ENCODE measurements at regions not wholly inside any gene's neighbourhood (a gene's known extent, or its start where the extent isn't known, plus 50 kb on each side); places are given as distances from the start of the nearest gene placed in this dataset.

- intact Hi-C loops (cut with micrococcal nuclease; ENCODE audit: unreplicated experiment): no loop called here
- no peaks in the 10 kb centered on the region for H3K4me1 ChIP-seq (replicated peaks; ENCODE audit: insufficient read depth)
- H3K27me3 ChIP-seq (ENCODE audit: insufficient read depth, low read depth): peaks cover 60% of the 10 kb centered on the region
- H3F3A ChIP-seq (ENCODE audit: insufficient read depth, low read depth): no peaks in the 10 kb centered on the region
- POLR2A ChIA-PET (ENCODE audit: unreplicated experiment): no interaction called here
- no peaks in the 10 kb centered on the region for H3K9me2 ChIP-seq (ENCODE audit: insufficient read depth)
- no TSS peak for BruUV-seq (replicated peaks)
- CTCF ChIA-PET: no interaction called here
- H3K27ac ChIP-seq: no peak overlapping the region
- H3K79me2 ChIP-seq (ENCODE audit: low read depth): no peaks in the 10 kb centered on the region
- no peaks in the 10 kb centered on the region for H3K9me3 ChIP-seq (ENCODE audit: insufficient read depth, low read depth)
- no peak overlapping the region for H3K4me2 ChIP-seq
- TF ChIP-seq EZH2 (IDR thresholded peaks at IDR 0.05; ENCODE audit: low read depth) (no peak), CTCF (conservative IDR thresholded peaks at IDR 0.05) (no peak)
- no peak overlapping the region for H2AFZ ChIP-seq
- no peak overlapping the region for H3K4me3 ChIP-seq
- H4K20me1 ChIP-seq (ENCODE audit: insufficient read depth): no peaks in the 10 kb centered on the region
- DNase-seq: peak in 1 of 2 experiments; percentile 17
- no peaks in the 10 kb centered on the region for H3K36me3 ChIP-seq (ENCODE audit: low read depth)
Measured at GRCh38 chr2:126437016-126437415, 218.9 kb upstream of the GYPC start.

GRCh38 chr2:126444512-126444911 is 211.4 kb upstream of the GYPC start:
- intact Hi-C loops (cut with micrococcal nuclease; ENCODE audit: unreplicated experiment): no loop called here
- H3K79me2 ChIP-seq (ENCODE audit: low read depth): no peaks in the 10 kb centered on the region
- DNase-seq: no peak
- no peaks in the 10 kb centered on the region for H3K9me2 ChIP-seq (ENCODE audit: insufficient read depth)
- no peak overlapping the region for H3K4me3 ChIP-seq
- H3K27ac ChIP-seq: no peak overlapping the region
- no peak overlapping the region for H3K4me2 ChIP-seq
- peaks cover 41% of the 10 kb centered on the region for H3K27me3 ChIP-seq (ENCODE audit: insufficient read depth, low read depth)
- POLR2A ChIA-PET (ENCODE audit: unreplicated experiment): no interaction called here
- H3K4me1 ChIP-seq (replicated peaks; ENCODE audit: insufficient read depth): no peaks in the 10 kb centered on the region
- CTCF ChIA-PET: no interaction called here
- no peaks in the 10 kb centered on the region for H3K9me3 ChIP-seq (ENCODE audit: insufficient read depth, low read depth)
- no peak overlapping the region for H2AFZ ChIP-seq
- no peaks in the 10 kb centered on the region for H3K36me3 ChIP-seq (ENCODE audit: low read depth)
- no peak for TF ChIP-seq CTCF (conservative IDR thresholded peaks at IDR 0.05)
- TF ChIP-seq EZH2 (IDR thresholded peaks at IDR 0.05; ENCODE audit: low read depth): no peak
- H3F3A ChIP-seq (ENCODE audit: insufficient read depth, low read depth): no peaks in the 10 kb centered on the region
- BruUV-seq (replicated peaks): no TSS peak
- H4K20me1 ChIP-seq (ENCODE audit: insufficient read depth): no peaks in the 10 kb centered on the region

GRCh38 chr2:126446106-126446695 is 209.8 kb upstream of the GYPC start:
- no peaks in the 10 kb centered on the region for H4K20me1 ChIP-seq (ENCODE audit: insufficient read depth)
- no TSS peak for BruUV-seq (replicated peaks)
- no peak overlapping the region for H3K4me2 ChIP-seq
- no peaks in the 10 kb centered on the region for H3K36me3 ChIP-seq (ENCODE audit: low read depth)
- H3K27me3 ChIP-seq (ENCODE audit: insufficient read depth, low read depth): peaks cover 36% of the 10 kb centered on the region
- H3K9me2 ChIP-seq (ENCODE audit: insufficient read depth): no peaks in the 10 kb centered on the region
- H2AFZ ChIP-seq: no peak overlapping the region
- H3K4me1 ChIP-seq (replicated peaks; ENCODE audit: insufficient read depth): no peaks in the 10 kb centered on the region
- intact Hi-C loops (cut with micrococcal nuclease; ENCODE audit: unreplicated experiment): no loop called here
- CTCF ChIA-PET: no interaction called here
- H3K79me2 ChIP-seq (ENCODE audit: low read depth): no peaks in the 10 kb centered on the region
- H3K27ac ChIP-seq: no peak overlapping the region
- no peak for TF ChIP-seq EZH2 (IDR thresholded peaks at IDR 0.05; ENCODE audit: low read depth)
- no peak for TF ChIP-seq CTCF (conservative IDR thresholded peaks at IDR 0.05)
- no peak for DNase-seq
- no peaks in the 10 kb centered on the region for H3K9me3 ChIP-seq (ENCODE audit: insufficient read depth, low read depth)
- H3F3A ChIP-seq (ENCODE audit: insufficient read depth, low read depth): no peaks in the 10 kb centered on the region
- H3K4me3 ChIP-seq: no peak overlapping the region
- POLR2A ChIA-PET (ENCODE audit: unreplicated experiment): no interaction called here

Data from PC-9 (cell line).